Spleen (tissue), 11 donors: ENCODE measurements at regions not wholly inside any gene's neighbourhood (a gene's known extent, or its start where the extent isn't known, plus 50 kb on each side); places are given as distances from the start of the nearest gene placed in this dataset.

ENCODE experiments used
- DNase-seq: peaks from one replicate; pipeline ENCODE4 v3.0.0-alpha.2; 2020
- H3K27ac ChIP-seq, 8 donors: fragments of 200-600 bp; sonication (generic) in 7 of 8; 1 replicate in 4 of 8; 2 replicates in 4 of 8; pipeline versions ENCODE4 v1.5.0 to v1.8.0; 2016 to 2021; ENCODE audit warnings: inconsistent platforms in 4 of 8, mild to moderate bottlenecking in 4 of 8, moderate library complexity in 1 of 8
- H3K27me3 ChIP-seq, 7 donors: fragments of 200-600 bp; sonication (generic) in 6 of 7; replicated peaks in 1 of 7; 1 replicate in 4 of 7; 2 replicates in 3 of 7; pipeline versions ENCODE4 v1.5.0 to v1.8.0; 2016 to 2021; ENCODE audit warnings: inconsistent platforms in 3 of 7, mild to moderate bottlenecking in 1 of 7
- H3K36me3 ChIP-seq, 6 donors: fragments of 200-600 bp; sonication (generic) in 5 of 6; 1 replicate in 4 of 6; 2 replicates in 2 of 6; pipeline versions ENCODE4 v1.5.0 to v1.8.0; 2016 to 2021; ENCODE audit warnings: inconsistent platforms in 2 of 6
- H3K4me1 ChIP-seq, 6 donors: fragments of 200-600 bp; sonication (generic) in 5 of 6; 1 replicate in 3 of 6; 2 replicates in 3 of 6; pipeline versions ENCODE4 v1.5.0 to v1.8.0; 2016 to 2021; ENCODE audit warnings: inconsistent platforms in 3 of 6
- H3K4me3 ChIP-seq, 8 donors: fragments of 200-600 bp; sonication (generic) in 7 of 8; 1 replicate in 4 of 8; 2 replicates in 4 of 8; pipeline versions ENCODE4 v1.5.0 to v1.8.0; 2016 to 2021; ENCODE audit warnings: inconsistent platforms in 4 of 8, mild to moderate bottlenecking in 4 of 8, moderate library complexity in 2 of 8
- H3K9me3 ChIP-seq, 8 donors: fragments of 200-600 bp; sonication (generic) in 7 of 8; 1 replicate in 4 of 8; 2 replicates in 4 of 8; pipeline versions ENCODE4 v1.5.0 to v1.8.0; 2016 to 2021; ENCODE audit warnings: inconsistent platforms in 4 of 8
- CTCF ChIP-seq, 11 experiments: fragments of 200-600 bp in 7 of 11; fragments of 450-650 bp in 4 of 11; sonication (generic) in 4 of 11; IDR thresholded peaks in 8 of 11; conservative IDR thresholded peaks in 3 of 11; 1 replicate in 7 of 11; 2 replicates in 4 of 11; pipeline versions ENCODE4 v1.4.0 to v1.8.0; 2016 to 2021; ENCODE audit warnings: antibody characterized with exemption in 11 of 11, inconsistent platforms in 4 of 11, mild to moderate bottlenecking in 1 of 11
- POLR2A ChIP-seq, 3 donors: fragments of 450-650 bp; IDR thresholded peaks; one replicate each; pipeline ENCODE4 v1.5.1; 2017; ENCODE audit warnings: antibody characterized with exemption in 3 of 3, mild to moderate bottlenecking in 1 of 3
- POLR2AphosphoS5 ChIP-seq, 3 donors: sonication (generic); formaldehyde crosslinking; IDR thresholded peaks; one replicate each; pipeline ENCODE4 v1.5.1; 2017; ENCODE audit warnings: antibody characterized with exemption in 3 of 3
- whole genome bisulfite sequencing, 5 donors: extraction: QIAGEN DNeasy Blood & Tissue Kit in 3 of 5; methylation state at CpG; one replicate each; pipeline versions ENCODE4 v1.1.5 to v1.1.7; 2013 to 2018; 5-methylcytosine and 5-hydroxymethylcytosine counted together
- intact Hi-C: fragments of 100-400 bp; cut with DNase I; formaldehyde crosslinking; loops from one replicate; pipeline ENCODE4 v1.15.0; 2023; ENCODE audit warnings: low total_unique reads
- donor health status: healthy with polysubstance abuse.
- donor health status: DM: no; HTN: no; CAD: no; lungs with moderate emphysema.
- donor health status: DM: no; HTN: no; CAD: no.
- donor health status: Bipolar disorder and iron deficiency.
- donor health status: healthy.
- donor health status: DM: no; HTN: no; CAD: no.
- donor health status: DM: yes; HTN: yes; CAD: no.

- Histone ChIP-seq H3K9me3 (no peaks in the 10 kb centered on the region), H3K27ac (no peak overlapping the region), H3K27me3 (no peaks in the 10 kb centered on the region), H3K36me3 (no peaks in the 10 kb centered on the region), H3K4me1 (no peaks in the 10 kb centered on the region), H3K4me3 (no peak overlapping the region)
- DNase-seq = no peak
- TF ChIP-seq POLR2A (IDR thresholded peaks at IDR 0.05) (no peak), CTCF (IDR thresholded peaks at IDR 0.05 in 8 of 11, conservative IDR thresholded peaks at IDR 0.05 in 3 of 11) (no peak), POLR2AphosphoS5 (IDR thresholded peaks at IDR 0.05) (no peak)
- intact Hi-C loops = no loop called here
Measured at GRCh38 chr6:80969439-80969838, 783.0 kb downstream of the TENT5A start.

- 0 to 6% (median 0%) methylated on average over 1 of the region's 1 CpG for WGBS, 5 donors
- Histone ChIP-seq H3K27me3 (no peaks in the 10 kb centered on the region), H3K4me1 (no peaks in the 10 kb centered on the region), H3K9me3 (no peaks in the 10 kb centered on the region), H3K36me3 (no peaks in the 10 kb centered on the region), H3K27ac (no peak overlapping the region), H3K4me3 (no peak overlapping the region)
- DNase-seq = no peak
- TF ChIP-seq CTCF (IDR thresholded peaks at IDR 0.05 in 8 of 11, conservative IDR thresholded peaks at IDR 0.05 in 3 of 11) = no peak
- no peak for TF ChIP-seq POLR2AphosphoS5 (IDR thresholded peaks at IDR 0.05)
- TF ChIP-seq POLR2A (IDR thresholded peaks at IDR 0.05) = no peak
- intact Hi-C loops = no loop called here
Measured at GRCh38 chr6:80967609-80968008, 784.9 kb downstream of the TENT5A start.

GRCh38 chr6:80962382-80962781 lies 790.1 kb downstream of the TENT5A start:
- intact Hi-C loops = no loop called here
- Histone ChIP-seq H3K9me3 (no peaks in the 10 kb centered on the region), H3K36me3 (no peaks in the 10 kb centered on the region), H3K4me3 (no peak overlapping the region), H3K27me3 (no peaks in the 10 kb centered on the region), H3K27ac (no peak overlapping the region), H3K4me1 (no peaks in the 10 kb centered on the region)
- TF ChIP-seq POLR2A (IDR thresholded peaks at IDR 0.05) = no peak
- TF ChIP-seq POLR2AphosphoS5 (IDR thresholded peaks at IDR 0.05) = no peak
- TF ChIP-seq CTCF (IDR thresholded peaks at IDR 0.05 in 8 of 11, conservative IDR thresholded peaks at IDR 0.05 in 3 of 11) = no peak
- DNase-seq = no peak

- Histone ChIP-seq H3K4me1 (no peaks in the 10 kb centered on the region), H3K4me3 (no peak overlapping the region), H3K36me3 (no peaks in the 10 kb centered on the region), H3K9me3 (no peaks in the 10 kb centered on the region), H3K27me3 (no peaks in the 10 kb centered on the region), H3K27ac (no peak overlapping the region)
- DNase-seq = no peak
- intact Hi-C loops = no loop called here
- WGBS, 5 donors = 77 to 89% (median 83%) methylated on average over 3 of the region's 3 CpGs
- TF ChIP-seq CTCF (IDR thresholded peaks at IDR 0.05 in 8 of 11, conservative IDR thresholded peaks at IDR 0.05 in 3 of 11) = no peak
- TF ChIP-seq POLR2A (IDR thresholded peaks at IDR 0.05) = no peak
- no peak for TF ChIP-seq POLR2AphosphoS5 (IDR thresholded peaks at IDR 0.05)
Measured at GRCh38 chr6:80961166-80961565, 791.3 kb downstream of the TENT5A start.
